ENCODE measurements at regions not wholly inside any gene's neighbourhood (a gene's known extent, or its start where the extent isn't known, plus 50 kb on each side); places are given as distances from the start of the nearest gene placed in this dataset.

GRCh38 chr14:21940887-21941856, 267.6 kb upstream of the OR4E1 start:
- H3K36me3 ChIP-seq (ENCODE audit: control insufficient read depth, low read length), result no peaks in the 10 kb centered on the region
- TF ChIP-seq CTCF (IDR thresholded peaks at IDR 0.05; ENCODE audit: low read depth, low read length, poor library complexity, severe bottlenecking) (peak; percentile 74), EZH2phosphoT487 (IDR thresholded peaks at IDR 0.05; ENCODE audit: borderline replicate concordance, low read length) (no peak)
- no peaks in the 10 kb centered on the region for H4K20me1 ChIP-seq (ENCODE audit: control insufficient read depth, insufficient read depth, low read depth, low read length)
- H3F3A ChIP-seq (ENCODE audit: control insufficient read depth, insufficient read depth), result no peaks in the 10 kb centered on the region
- no peak overlapping the region for H3K4me3 ChIP-seq (ENCODE audit: low read length)
- H3K27ac ChIP-seq (ENCODE audit: low read depth, low read length), result no peak overlapping the region
- no peaks in the 10 kb centered on the region for H3K9me3 ChIP-seq (ENCODE audit: control insufficient read depth, insufficient read depth, low read length)
- peaks cover 15% of the 10 kb centered on the region for H3K27me3 ChIP-seq (ENCODE audit: control insufficient read depth, low read length)
- no peaks in the 10 kb centered on the region for H3K9me2 ChIP-seq (replicated peaks; ENCODE audit: control insufficient read depth, low read length)
- no peaks in the 10 kb centered on the region for H3K79me2 ChIP-seq (ENCODE audit: control insufficient read depth, low read length)
- peaks cover 4% of the 10 kb centered on the region; the same call in 1 of the 2 replicates for H3K4me1 ChIP-seq (ENCODE audit: control insufficient read depth, low read length)
- no peak overlapping the region for H3K4me2 ChIP-seq (ENCODE audit: low read length)

GRCh38 chr14:21939836-21940235, 266.2 kb upstream of the OR4E1 start:
- H3K27me3 ChIP-seq (ENCODE audit: control insufficient read depth, low read length), result peaks cover 2% of the 10 kb centered on the region; the same call in 1 of the 2 replicates

GRCh38 chr14:21937996-21938395, 264.4 kb upstream of the OR4E1 start:
- no peak overlapping the region for H3K27ac ChIP-seq (ENCODE audit: low read depth, low read length)
- no peaks in the 10 kb centered on the region for H3K9me2 ChIP-seq (replicated peaks; ENCODE audit: control insufficient read depth, low read length)
- no peaks in the 10 kb centered on the region for H3K9me3 ChIP-seq (ENCODE audit: control insufficient read depth, insufficient read depth, low read length)
- no peaks in the 10 kb centered on the region for H3K79me2 ChIP-seq (ENCODE audit: control insufficient read depth, low read length)
- no peaks in the 10 kb centered on the region for H3F3A ChIP-seq (ENCODE audit: control insufficient read depth, insufficient read depth)
- H3K4me1 ChIP-seq (ENCODE audit: control insufficient read depth, low read length), result peaks cover 7% of the 10 kb centered on the region
- no peaks in the 10 kb centered on the region; the same call in 1 of the 2 replicates for H3K27me3 ChIP-seq (ENCODE audit: control insufficient read depth, low read length)
- no peak for TF ChIP-seq CTCF (IDR thresholded peaks at IDR 0.05; ENCODE audit: low read depth, low read length, poor library complexity, severe bottlenecking)
- TF ChIP-seq EZH2phosphoT487 (IDR thresholded peaks at IDR 0.05; ENCODE audit: borderline replicate concordance, low read length), result no peak
- H3K4me3 ChIP-seq (ENCODE audit: low read length), result no peak overlapping the region
- H3K4me2 ChIP-seq (ENCODE audit: low read length), result no peak overlapping the region
- H4K20me1 ChIP-seq (ENCODE audit: control insufficient read depth, insufficient read depth, low read depth, low read length), result no peaks in the 10 kb centered on the region
- H3K36me3 ChIP-seq (ENCODE audit: control insufficient read depth, low read length), result no peaks in the 10 kb centered on the region

More at GRCh38 chr14:21939836-21940235, 266.2 kb upstream of the OR4E1 start:
- H3K4me3 ChIP-seq (ENCODE audit: low read length), result no peak overlapping the region
- no peaks in the 10 kb centered on the region for H3K36me3 ChIP-seq (ENCODE audit: control insufficient read depth, low read length)
- no peak overlapping the region for H3K4me2 ChIP-seq (ENCODE audit: low read length)
- no peaks in the 10 kb centered on the region for H3K9me2 ChIP-seq (replicated peaks; ENCODE audit: control insufficient read depth, low read length)
- H3K27ac ChIP-seq (ENCODE audit: low read depth, low read length), result no peak overlapping the region
- H3F3A ChIP-seq (ENCODE audit: control insufficient read depth, insufficient read depth), result no peaks in the 10 kb centered on the region
- H4K20me1 ChIP-seq (ENCODE audit: control insufficient read depth, insufficient read depth, low read depth, low read length), result no peaks in the 10 kb centered on the region
- no peak for TF ChIP-seq EZH2phosphoT487 (IDR thresholded peaks at IDR 0.05; ENCODE audit: borderline replicate concordance, low read length)
- no peak for TF ChIP-seq CTCF (IDR thresholded peaks at IDR 0.05; ENCODE audit: low read depth, low read length, poor library complexity, severe bottlenecking)
- no peaks in the 10 kb centered on the region for H3K9me3 ChIP-seq (ENCODE audit: control insufficient read depth, insufficient read depth, low read length)
- H3K79me2 ChIP-seq (ENCODE audit: control insufficient read depth, low read length), result no peaks in the 10 kb centered on the region
- H3K4me1 ChIP-seq (ENCODE audit: control insufficient read depth, low read length), result peaks cover 4% of the 10 kb centered on the region; the same call in 1 of the 2 replicates

All from DOHH2 (cell line).